ENCODE measurements at regions not wholly inside any gene's neighbourhood (a gene's known extent, or its start where the extent isn't known, plus 50 kb on each side); places are given as distances from the start of the nearest gene placed in this dataset.

GRCh38 chr1:173257805-173258204, 50.7 kb upstream of the TNFSF4 start:
- Histone ChIP-seq H3K4ac (replicated peaks; ENCODE audit: insufficient read length, low read depth, low read length) (no peak overlapping the region), H4K8ac (ENCODE audit: extremely low read depth, insufficient read depth, low read length) (no peak overlapping the region), H3K9me3 (ENCODE audit: insufficient read depth in 2 of 2, low read depth in 1 of 2, low read length in 1 of 2) (no peaks in the 10 kb centered on the region), H2BK120ac (replicated peaks; ENCODE audit: low read depth, low read length) (no peak overlapping the region), H2BK20ac (ENCODE audit: low read length) (no peak overlapping the region), H2BK12ac (ENCODE audit: low read depth, low read length) (no peak overlapping the region), H2BK15ac (ENCODE audit: low read length) (no peak overlapping the region), H3K4me2 (ENCODE audit: insufficient read depth in 1 of 2, low read depth in 2 of 2, low read length in 2 of 2) (no peak overlapping the region), H3K27ac (ENCODE audit: low read depth, low read length) (no peak overlapping the region), H3K4me1 (replicated peaks in 1 of 4; ENCODE audit: control insufficient read depth in 3 of 4, insufficient read depth in 4 of 4, low read length in 3 of 4) (no peaks in the 10 kb centered on the region), H3K18ac (ENCODE audit: extremely low read depth, low read length) (no peak overlapping the region), H3K4me3 (ENCODE audit: extremely low read depth in 1 of 4, insufficient read depth in 2 of 4, low read depth in 3 of 4, low read length in 4 of 4) (no peak overlapping the region), H3K14ac (ENCODE audit: insufficient read length) (no peak overlapping the region), H3K56ac (replicated peaks; ENCODE audit: insufficient read length, low read depth, low read length) (no peak overlapping the region), H3K23ac (ENCODE audit: insufficient read length) (no peak overlapping the region), H3K23me2 (ENCODE audit: low read depth, low read length) (no peaks in the 10 kb centered on the region), H4K91ac (replicated peaks; ENCODE audit: insufficient read length, low read length) (no peak overlapping the region), H3K27me3 (replicated peaks in 1 of 4; ENCODE audit: control insufficient read depth in 3 of 4, extremely low read depth in 1 of 4, insufficient read depth in 3 of 4, low read length in 3 of 4) (no peaks in the 10 kb centered on the region), H4K5ac (ENCODE audit: insufficient read length, low read depth, low read length) (no peak overlapping the region), H4K20me1 (replicated peaks in 1 of 2; ENCODE audit: control insufficient read depth in 1 of 2, insufficient read depth in 2 of 2, low read length in 2 of 2) (no peaks in the 10 kb centered on the region), H3K79me2 (ENCODE audit: control insufficient read depth in 1 of 2, insufficient read depth in 2 of 2, low read length in 2 of 2) (no peaks in the 10 kb centered on the region), H2AK5ac (ENCODE audit: low read depth, low read length) (no peak overlapping the region), H3K79me1 (ENCODE audit: low read depth, low read length) (no peaks in the 10 kb centered on the region), H2AFZ (ENCODE audit: low read length) (no peak overlapping the region), H3K36me3 (ENCODE audit: control insufficient read depth in 2 of 4, insufficient read depth in 4 of 4, low read length in 3 of 4) (no peaks in the 10 kb centered on the region), H3K9ac (replicated peaks in 1 of 4; ENCODE audit: extremely low read depth in 1 of 4, low read depth in 3 of 4, low read length in 3 of 4) (no peak overlapping the region), H2BK5ac (ENCODE audit: low read depth, low read length) (no peak overlapping the region)
- ChIA-PET CTCF (ENCODE audit: partially characterized antibody) (no interaction called here), POLR2A (ENCODE audit: partially characterized antibody) (no interaction called here)
- 87% methylated on average over 2 of the region's 2 CpGs; no CpG with 5 or more reads in 1 of the 2 experiments for WGBS, 2 experiments (ENCODE audit: extremely low coverage in 1 of 2, insufficient coverage in 1 of 2, insufficient read length in 1 of 2, insufficient replicate concordance in 2 of 2, low coverage in 1 of 2, low lambda C conversion rate in 2 of 2, missing lambda C conversion rate in 1 of 2)
- no peak for TF ChIP-seq TBP (IDR thresholded peaks at IDR 0.05; ENCODE audit: low read depth, low read length)
- TF ChIP-seq, protein P1, sequence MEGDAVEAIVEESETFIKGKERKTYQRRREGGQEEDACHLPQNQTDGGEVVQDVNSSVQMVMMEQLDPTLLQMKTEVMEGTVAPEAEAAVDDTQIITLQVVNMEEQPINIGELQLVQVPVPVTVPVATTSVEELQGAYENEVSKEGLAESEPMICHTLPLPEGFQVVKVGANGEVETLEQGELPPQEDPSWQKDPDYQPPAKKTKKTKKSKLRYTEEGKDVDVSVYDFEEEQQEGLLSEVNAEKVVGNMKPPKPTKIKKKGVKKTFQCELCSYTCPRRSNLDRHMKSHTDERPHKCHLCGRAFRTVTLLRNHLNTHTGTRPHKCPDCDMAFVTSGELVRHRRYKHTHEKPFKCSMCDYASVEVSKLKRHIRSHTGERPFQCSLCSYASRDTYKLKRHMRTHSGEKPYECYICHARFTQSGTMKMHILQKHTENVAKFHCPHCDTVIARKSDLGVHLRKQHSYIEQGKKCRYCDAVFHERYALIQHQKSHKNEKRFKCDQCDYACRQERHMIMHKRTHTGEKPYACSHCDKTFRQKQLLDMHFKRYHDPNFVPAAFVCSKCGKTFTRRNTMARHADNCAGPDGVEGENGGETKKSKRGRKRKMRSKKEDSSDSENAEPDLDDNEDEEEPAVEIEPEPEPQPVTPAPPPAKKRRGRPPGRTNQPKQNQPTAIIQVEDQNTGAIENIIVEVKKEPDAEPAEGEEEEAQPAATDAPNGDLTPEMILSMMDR (IDR thresholded peaks at IDR 0.05; ENCODE audit: control extremely low read depth in 1 of 3, insufficient read depth in 1 of 3, low read depth in 1 of 3, low read length in 3 of 3) = no peak
- no peak for TF ChIP-seq CREB1 (IDR thresholded peaks at IDR 0.05)
- TF ChIP-seq POLR2AphosphoS5 (IDR thresholded peaks at IDR 0.05; ENCODE audit: low read depth, low read length) = no peak
- no peak for DNase-seq (ENCODE audit: low read depth in 1 of 2, low spot score in 2 of 2)
- no peak for FAIRE-seq

Measured in H1 (cell line).